HG03103 (cell line): ENCODE measurements at regions not wholly inside any gene's neighbourhood (a gene's known extent, or its start where the extent isn't known, plus 50 kb on each side); places are given as distances from the start of the nearest gene placed in this dataset.

Source experiments
- ATAC-seq: cut with Tn5 transposase; IDR thresholded peaks from one replicate; pipeline ENCODE4 v1.9.1; 2021; ENCODE audit warnings: low read depth; ENCODE audit not compliant: unreplicated experiment

DNA sequence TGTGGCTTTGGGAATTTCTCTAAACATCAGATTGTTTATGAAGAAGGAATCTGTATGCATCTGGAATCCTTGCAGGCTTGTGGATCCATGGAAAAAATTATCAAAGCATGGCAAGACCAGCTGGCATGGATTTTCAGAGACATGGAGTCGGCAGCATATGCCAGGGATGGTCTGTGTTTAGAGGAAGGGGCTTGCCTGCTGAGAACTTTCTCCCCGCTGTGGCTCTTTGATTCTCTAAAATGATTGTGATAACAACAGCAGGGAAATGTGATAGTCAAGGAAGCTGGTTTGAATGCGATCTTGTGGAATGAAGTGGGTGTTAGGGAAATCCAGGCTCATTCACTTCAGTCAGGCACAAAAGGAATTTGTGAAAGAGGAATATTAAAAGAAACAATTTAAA lies 245.7 kb upstream of the THRB start:
- ATAC-seq, result no peak

DNA sequence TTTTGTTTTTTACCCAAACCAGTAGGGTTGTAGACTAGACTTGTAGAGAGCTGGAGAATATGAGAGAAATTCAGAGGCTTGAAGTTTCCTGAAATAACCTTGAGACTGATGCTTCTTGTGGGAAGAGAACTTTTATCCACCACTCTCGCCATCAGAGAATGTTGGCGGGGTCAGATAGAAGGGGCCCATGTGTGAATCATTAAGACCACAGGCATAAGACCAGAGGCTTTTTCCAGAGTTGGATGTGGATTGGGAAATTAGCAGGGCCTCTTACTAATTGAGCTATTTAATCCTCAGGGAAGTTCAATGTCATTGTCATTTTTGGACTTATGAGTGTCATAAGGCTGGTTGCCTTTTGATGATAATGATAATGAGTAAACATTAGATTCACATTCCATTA lies 246.9 kb upstream of the THRB start:
- no peak for ATAC-seq

DNA sequence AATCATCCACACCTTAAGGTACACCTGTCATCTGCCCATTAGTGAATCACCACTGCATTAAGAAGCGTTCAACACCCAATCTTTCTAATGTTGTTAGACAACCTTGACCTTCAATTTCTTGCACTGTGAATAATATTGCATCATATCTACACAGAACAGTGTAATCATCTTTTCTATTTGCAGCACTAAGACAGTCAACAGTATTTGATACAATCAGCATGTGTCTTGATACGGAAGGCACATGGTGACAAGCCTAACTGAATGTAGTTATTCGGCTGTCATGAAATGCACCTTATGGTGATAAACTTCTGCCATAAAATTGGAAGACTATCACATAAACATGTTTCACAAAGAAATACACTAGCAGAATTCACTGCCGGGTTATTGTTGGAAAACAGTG lies 253.9 kb upstream of the THRB start:
- no peak for ATAC-seq

DNA sequence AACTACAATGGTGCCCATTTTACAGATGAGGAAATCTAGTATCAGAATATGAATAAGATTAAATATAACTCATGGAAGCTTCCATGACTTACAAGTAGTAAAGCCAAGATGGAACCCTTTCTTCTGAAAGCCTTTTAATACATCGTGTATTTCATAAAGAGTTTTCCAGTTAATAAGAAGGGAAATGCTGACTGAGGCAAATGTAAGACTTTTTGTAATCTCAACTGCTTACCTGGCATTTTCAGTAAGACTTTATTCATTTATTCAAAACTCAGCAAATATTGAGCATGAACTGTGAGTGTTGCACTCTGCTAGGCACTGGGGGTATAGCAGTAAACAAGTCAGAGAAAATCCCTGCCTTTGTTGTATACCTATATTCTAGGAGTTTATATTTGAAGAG lies 256.4 kb upstream of the THRB start:
- ATAC-seq, result no peak

DNA sequence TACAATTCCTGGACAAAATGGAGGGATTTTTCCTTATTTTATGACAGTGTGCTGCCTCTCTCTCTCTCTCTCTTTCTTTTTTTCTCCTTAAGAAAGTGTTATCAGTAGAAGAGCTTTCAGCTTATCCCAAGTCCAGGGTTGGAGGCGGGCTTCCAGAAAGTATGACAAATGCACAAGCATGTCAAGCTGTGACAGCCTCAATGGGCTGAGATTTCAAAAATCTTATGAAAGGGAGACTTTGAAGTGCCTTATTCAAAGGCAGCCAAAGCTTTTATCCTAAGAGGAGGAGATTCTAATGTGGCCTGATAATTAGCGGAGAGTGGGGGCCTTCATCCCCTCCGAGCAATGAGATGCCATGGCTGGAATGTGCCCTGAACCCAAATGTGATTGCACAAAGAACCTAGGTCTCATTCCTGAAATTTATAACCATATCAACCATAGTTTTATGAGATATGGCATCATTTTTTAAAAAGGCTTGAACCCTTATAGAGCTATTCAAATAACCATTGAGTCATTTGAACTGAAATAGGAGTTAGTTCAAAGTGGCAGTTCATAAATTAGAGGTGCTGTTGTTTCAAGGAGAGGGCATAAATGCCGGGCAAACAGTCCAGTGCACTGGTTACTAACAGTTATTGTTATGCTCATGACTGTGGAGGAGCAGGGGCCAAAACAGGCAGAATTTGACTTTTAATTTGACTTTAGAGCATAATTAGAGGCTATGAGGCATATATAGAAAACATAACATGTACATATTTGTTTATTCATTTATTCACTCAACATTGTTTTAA lies 261.6 kb upstream of the THRB start:
- no peak for ATAC-seq

DNA sequence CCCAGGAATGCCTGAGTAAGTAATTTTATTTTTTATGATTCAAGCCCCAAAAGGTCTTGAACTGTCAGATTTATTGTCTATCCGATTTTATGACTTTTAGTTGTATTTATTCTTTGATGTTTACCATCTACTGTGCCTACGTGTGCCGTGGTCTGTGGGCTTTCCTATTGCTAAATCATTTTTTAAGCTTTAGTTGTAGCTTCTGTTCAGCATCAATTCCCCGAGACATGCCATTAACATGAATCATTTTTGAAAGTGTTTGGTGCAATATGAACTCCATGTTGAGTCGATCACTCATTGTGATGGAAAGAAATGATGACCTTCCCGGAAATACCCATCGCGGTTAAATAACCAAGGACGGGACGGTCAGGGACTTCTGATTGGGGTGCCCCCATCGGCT lies 268.7 kb upstream of the THRB start:
- ATAC-seq, result no peak

DNA sequence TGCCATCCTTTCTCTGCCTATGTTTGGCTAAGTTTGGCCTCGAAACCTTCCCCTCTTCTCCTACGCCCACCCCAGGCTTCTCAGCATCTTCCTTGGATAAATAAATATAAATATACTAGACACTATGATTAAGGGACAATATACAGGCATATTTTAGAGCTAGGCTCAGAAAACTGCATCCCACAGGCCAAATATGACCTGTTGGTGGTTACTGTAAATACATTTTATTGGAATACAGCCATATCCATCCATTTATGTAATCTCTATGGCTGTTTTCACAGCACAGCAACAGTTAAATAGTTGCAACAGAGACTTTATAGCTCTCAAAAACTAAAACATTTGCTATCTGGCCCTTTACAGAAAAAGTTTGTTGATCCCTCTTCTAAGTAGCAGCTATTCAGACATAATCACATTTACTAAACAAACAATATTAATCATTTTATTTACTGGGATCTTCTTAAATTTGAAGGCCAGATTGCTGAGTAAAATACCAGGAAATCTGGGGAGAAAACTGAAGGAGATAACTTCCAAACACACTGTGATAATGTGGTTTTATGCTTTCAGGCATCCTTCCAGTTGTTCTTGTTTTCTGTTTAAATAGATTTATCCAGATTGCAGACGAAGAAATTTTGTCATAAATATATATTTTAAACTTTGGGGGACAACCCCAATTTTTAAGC lies 269.7 kb upstream of the THRB start:
- ATAC-seq, result no peak

DNA sequence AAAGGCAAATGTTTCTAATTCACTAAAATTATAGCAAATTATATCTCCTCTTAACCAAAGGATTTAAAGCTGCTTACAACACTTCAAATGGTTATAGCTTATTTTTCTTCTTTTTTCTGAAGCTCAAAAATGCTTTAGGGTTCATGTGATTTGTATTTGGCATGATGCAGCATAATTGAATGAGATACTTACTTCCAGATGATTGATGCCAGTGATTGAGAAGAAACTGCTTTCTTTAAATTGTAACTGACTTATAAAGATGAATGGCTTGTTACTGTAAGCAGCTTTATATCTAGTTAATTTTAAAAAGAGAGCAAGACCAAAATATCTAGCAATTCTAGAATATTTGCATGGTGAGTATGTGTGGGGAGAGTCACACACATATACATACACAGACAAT lies 270.7 kb upstream of the THRB start:
- ATAC-seq, result no peak

DNA sequence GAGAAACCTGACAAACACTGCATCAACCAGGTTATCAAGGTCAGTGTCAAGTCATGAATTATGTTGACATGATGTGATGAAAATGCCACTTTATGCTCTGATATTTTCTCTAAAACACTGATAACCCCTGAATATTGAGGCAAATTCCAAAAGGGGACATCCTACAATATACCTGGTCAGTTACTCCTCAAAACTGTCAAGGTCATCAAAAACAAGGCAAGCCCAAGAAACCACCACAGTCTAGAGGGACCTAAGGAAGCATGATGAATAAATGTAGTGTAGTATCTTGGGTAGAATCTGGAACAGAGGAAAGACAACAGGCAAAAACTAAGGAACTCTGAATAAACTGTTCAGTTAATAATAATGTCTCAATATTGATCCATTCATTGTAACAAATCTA lies 275.3 kb upstream of the THRB start:
- no peak for ATAC-seq

DNA sequence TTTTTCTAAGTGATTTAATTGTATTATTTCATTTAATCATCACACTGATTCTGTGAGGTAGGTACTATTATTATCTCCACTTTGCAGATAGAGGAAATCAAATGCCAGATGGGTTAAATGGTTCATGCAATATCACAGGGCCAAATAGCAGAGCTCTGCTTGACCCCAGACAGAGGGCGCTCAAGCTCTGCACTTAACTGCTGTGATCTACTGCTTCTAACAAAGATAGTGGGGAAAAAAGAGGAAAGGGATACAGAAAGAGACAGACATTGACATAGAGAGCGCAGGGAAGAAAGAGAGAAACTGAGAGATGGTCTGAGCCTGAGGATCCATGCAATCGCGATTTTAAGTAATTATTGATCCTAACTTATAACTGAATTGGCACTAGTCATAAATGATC lies 279.1 kb upstream of the THRB start:
- ATAC-seq, result no peak

DNA sequence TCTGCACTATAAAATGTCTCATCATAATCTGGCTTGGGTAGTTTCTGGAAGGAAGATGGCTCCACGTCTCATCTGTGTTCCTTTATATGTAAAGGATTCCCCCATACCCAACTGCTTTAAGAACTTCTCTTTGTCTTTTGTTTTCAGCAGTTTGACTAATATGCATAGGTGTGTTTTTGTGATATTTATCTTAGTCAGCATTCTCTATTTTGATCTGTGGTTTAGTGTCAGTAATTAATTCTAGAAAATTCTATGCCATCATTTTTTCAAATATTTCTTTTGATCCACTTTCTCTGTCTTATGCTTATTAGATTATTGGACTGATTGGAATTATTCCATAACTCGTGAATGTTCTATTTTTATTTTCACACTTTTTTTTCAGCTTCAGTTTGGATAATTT lies 286.3 kb upstream of the THRB start:
- ATAC-seq, result no peak

DNA sequence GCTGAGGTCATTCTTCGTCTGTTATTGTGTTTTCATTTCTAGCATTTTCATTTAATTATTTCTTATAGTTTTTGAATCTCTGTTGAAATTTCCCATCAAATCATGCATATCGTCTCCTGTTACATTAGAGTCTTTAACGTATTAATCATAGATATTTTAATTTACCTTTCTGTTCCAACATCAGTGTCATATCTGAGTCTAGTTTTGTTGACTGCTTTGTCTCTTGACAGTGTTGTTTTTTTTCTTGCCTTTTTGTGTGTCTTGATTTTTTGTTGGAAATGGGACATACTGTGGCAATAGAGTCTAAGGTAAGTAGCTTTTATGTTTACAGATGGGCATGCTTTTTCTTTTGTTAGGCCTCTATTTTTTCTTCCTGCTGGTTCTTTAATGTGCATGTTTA lies 286.8 kb upstream of the THRB start:
- no peak for ATAC-seq

DNA sequence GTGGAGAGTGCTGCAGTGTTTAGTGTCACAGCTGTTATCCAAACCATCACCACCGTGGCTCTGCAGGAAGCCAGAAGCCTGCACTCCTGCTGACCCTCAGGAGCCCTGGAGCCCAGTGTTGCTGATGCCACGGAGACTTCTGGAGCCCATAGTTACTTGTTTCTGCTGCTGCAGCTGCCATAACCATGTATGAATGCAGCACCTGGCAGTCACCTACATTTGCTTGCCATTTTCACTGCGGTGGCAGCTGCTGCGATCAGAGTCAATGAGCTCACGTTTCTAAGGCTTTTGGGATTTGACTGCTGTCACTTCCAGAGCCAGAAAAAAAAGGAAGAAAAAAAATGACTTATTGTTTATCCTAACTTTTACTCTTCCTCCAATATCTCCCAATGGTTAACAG lies 299.2 kb upstream of the THRB start:
- ATAC-seq, result no peak

DNA sequence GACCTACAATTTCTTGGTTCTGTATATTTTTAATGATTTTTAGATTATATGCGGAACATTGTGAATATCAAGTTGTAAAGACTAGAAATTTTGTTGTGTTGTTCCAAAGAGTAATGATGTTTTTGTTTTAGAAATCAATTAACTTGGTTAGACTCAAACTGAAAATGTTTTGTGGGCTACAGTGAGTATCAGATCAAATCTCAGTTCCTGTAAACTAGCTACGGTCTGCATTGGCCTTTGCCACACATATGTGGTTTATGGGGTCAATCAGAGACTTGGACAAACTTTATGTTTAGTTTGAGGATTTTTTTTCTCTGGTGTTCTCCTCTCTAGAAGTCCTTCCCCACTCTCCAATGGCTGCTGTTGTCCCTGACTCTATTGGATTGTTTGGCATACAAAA lies 308.0 kb upstream of the THRB start:
- ATAC-seq, result peak; percentile 96

DNA sequence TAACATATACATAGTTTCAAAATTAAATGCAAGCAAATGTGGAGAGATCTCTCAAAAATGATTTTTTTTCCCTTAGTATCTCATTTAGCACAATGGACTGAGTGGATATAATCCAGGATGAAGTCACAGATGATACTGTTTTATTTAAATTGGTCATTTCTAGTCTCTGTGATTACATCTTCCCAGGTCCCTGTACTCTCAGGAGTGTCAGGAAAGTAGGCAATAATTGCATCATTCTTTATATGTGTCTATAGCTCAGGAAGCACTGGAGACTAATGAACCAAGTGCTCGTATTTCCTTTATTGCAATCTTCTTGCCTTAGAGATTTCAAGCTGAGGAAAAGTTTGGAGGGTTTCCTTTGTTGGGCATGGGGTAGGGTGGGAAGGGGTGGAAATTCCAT lies 309.4 kb upstream of the THRB start:
- no peak for ATAC-seq

DNA sequence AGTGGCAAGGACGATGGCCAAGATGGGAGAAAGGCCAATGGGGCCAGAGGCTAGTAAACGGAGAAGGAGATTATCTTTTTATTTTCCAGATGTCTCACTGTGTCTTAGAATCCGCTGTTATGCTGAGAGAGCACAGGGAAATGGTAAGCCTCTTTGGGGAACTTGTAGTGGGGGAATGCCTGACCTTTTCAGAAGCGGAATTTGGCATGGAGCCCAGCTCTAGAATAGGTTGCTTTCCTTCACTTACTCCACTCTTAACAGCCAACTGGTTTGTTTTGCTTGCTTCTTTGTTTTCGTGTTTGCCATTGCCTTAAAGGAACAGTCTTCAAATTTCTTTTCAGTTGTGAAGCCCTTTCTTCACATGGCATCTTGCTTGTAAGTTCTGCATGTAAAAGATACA lies 316.2 kb upstream of the THRB start:
- ATAC-seq, result no peak

DNA sequence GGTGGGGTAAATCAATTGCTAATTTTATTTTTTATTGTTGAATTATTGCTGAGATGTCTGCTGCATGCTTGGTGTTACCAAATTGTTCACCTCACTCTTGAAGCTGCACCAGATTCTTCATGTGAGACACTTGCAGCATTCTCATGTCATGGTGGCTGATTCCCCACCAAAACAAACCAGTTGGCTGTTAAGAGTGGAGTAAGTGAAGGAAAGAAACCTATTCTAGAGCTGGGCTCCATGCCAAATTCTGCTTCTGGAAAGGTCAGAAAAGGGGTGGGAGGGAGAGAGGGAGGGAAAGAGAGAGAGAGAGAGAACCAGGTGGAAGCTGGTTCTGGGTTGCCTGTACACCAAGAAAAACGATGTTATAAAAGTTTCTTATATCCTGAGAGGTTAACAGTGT lies 317.5 kb upstream of the THRB start:
- ATAC-seq, result no peak

DNA sequence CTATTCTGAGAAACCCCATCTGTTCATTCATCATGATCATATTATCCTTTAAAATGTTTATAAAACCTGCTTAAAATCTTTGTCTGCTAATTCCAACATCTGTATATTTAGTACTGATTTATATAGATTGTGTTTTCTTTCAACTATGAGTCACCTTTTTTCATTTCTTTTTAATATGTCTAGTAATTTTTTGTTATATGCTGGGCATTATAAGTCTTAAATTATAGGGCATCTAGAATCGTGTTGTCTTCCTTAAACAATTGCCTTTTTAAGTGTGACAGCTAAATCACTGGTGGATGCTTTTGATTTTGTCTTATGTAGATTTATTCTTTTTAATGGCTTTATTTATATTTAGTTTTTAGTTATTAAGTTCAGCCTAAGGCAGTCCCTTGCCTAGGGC lies 323.4 kb upstream of the THRB start:
- no peak for ATAC-seq

DNA sequence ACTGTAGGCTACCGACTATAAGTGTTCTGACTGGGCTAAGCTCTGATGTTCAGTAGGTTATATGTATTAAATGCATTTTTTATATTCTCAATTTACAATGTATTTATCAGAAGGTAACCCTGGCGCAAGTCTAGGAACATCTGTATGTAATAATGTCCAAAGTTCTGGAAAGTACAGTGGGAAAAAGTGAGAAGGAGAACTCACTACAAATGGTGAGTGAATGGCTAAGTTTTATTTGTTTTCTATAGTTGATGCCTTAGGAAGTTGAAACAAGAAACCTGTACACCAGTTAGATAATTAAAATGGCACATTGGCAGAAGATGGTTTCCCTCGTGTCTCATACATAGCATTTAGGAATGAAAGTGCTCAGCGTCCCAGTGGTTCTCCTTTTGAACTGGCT lies 333.4 kb upstream of the THRB start:
- no peak for ATAC-seq

DNA sequence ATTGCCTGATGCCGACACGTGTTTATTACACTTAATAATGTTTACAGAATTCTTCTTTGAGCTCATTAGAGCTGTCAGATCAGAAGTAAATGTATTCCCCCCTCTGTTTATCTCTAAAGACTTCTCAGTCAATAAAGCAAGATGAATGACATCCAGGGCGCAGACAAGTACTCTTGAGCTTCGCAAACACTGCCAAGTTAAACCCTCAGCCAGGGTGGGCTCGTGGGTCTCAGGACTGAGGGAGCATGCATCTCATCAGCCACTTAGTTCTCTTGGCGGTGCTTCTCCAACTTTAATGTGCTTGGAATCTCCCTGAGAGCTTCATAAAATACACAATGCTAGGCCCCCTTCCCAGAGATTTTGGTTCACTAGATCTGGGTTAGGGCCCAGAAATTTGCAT lies 333.9 kb upstream of the THRB start:
- ATAC-seq, result no peak

DNA sequence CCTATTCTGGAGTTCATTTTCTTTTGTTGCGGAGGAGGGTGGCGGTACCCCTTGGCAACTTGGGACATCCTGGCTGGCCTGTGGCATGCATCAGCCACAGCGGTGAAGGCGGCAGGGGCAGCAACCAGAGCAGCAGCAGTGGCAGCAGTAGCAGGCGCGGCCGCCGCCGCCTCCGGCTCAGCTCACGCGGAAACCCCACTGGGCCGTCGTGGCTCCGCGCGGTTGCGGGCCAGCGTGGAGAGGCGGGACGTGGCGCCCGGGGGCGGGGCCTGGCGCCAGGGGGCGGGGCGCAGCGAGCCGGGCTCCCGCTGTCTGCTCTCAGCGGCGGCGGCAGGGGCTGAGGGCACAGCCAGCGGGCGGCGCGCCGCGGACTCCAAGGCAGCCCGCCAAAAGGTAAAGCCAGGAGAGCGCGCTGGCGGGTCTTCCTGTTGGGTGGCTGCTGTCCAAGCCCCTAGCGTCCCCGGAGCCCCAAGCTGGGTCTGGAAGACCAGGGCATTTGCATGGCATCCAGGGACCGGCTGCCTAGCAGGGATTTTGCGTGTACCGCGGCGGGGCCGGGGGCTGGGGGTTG lies 334.4 kb upstream of the THRB start:
- no peak for ATAC-seq

DNA sequence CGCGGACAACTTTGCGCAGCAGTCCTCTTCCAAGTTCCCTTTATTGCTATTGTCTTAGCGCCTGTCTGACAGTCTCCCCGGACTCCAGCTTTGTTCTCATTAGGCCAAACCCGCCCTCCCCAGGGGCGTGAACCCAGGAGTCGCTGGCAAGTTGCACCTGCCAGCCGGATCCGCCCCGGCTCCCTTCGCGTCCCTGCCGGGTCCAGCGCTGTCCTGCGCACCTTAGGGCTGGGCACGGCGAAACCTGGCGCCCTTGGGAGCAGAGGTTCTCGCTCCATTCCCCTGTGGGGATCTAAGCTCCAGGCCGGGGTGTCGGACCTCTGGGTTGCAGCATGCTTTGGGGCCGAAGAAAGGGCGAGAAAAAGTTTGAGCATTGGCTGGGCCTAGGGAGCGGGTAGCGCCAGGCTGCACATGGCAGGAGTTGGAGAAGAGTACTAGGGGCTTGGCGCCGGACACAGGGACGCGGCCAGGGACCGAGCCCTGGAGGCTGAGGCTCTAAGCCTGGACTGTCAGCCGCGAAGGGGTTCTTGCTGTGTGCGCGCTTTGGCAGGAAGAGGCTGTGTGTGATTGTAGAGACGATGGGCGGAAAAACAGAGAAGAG lies 335.1 kb upstream of the THRB start:
- no peak for ATAC-seq
